Loucy (cell line): ENCODE measurements at regions not wholly inside any gene's neighbourhood (a gene's known extent, or its start where the extent isn't known, plus 50 kb on each side); places are given as distances from the start of the nearest gene placed in this dataset.

Experiments
- H2AFZ ChIP-seq: fragments of 200-600 bp; sonication (generic); 2 replicates; pipeline ENCODE4 v1.6.0; 2016; ENCODE audit warnings: antibody characterized with exemption, mild to moderate bottlenecking, low read length, moderate library complexity
- H3F3A ChIP-seq: fragments of 200-600 bp; 2 replicates; pipeline ENCODE4 v1.6.0; 2016; ENCODE audit warnings: antibody characterized with exemption, low read depth, mild to moderate bottlenecking
- H3K27me3 ChIP-seq: fragments of 200-600 bp; sonication (generic); 2 replicates; pipeline ENCODE4 v1.6.1; 2014; ENCODE audit warnings: low read length, mild to moderate bottlenecking; ENCODE audit not compliant: insufficient read depth, poor library complexity, severe bottlenecking
- H3K36me3 ChIP-seq: fragments of 200-600 bp; sonication (generic); 2 replicates; pipeline ENCODE4 v1.6.1; 2016; ENCODE audit warnings: low read length; ENCODE audit not compliant: insufficient read depth
- H3K4me1 ChIP-seq: fragments of 200-600 bp; sonication (generic); 2 replicates; pipeline ENCODE4 v1.5.1; 2014; ENCODE audit warnings: low read length, mild to moderate bottlenecking; ENCODE audit not compliant: insufficient read depth, poor library complexity, severe bottlenecking
- H3K4me2 ChIP-seq: fragments of 200-600 bp; sonication (generic); 2 replicates; pipeline ENCODE4 v1.6.0; 2014; ENCODE audit warnings: antibody characterized with exemption, low read length, low read depth, mild to moderate bottlenecking; ENCODE audit not compliant: poor library complexity, severe bottlenecking
- H3K4me3 ChIP-seq: fragments of 200-600 bp; sonication (generic); 2 replicates; pipeline ENCODE4 v1.5.1; 2014; ENCODE audit warnings: low read length, mild to moderate bottlenecking, mixed read lengths; ENCODE audit not compliant: poor library complexity, severe bottlenecking
- H3K79me2 ChIP-seq: fragments of 200-600 bp; sonication (generic); 2 replicates; pipeline ENCODE4 v1.6.1; 2014; ENCODE audit warnings: low read length; ENCODE audit not compliant: insufficient read depth
- H3K9ac ChIP-seq: fragments of 200-600 bp; sonication (generic); 2 replicates; pipeline ENCODE4 v1.6.0; 2014; ENCODE audit warnings: mild to moderate bottlenecking, low read depth, low read length, moderate library complexity; ENCODE audit not compliant: poor library complexity, severe bottlenecking
- H3K9me2 ChIP-seq: fragments of 200-600 bp; sonication (generic); replicated peaks from 2 replicates; pipeline ENCODE4 v1.6.1; 2016; ENCODE audit warnings: low read depth, low read length, mixed read lengths
- H3K9me3 ChIP-seq: fragments of 200-600 bp; sonication (generic); 2 replicates; pipeline ENCODE4 v1.6.1; 2014; ENCODE audit warnings: mild to moderate bottlenecking, antibody characterized with exemption, low read length, low read depth; ENCODE audit not compliant: insufficient read depth
- H4K20me1 ChIP-seq: fragments of 200-600 bp; sonication (generic); 2 replicates; pipeline ENCODE4 v1.6.0; 2014; ENCODE audit warnings: antibody characterized with exemption, low read length, mild to moderate bottlenecking; ENCODE audit not compliant: insufficient read depth, poor library complexity, severe bottlenecking
- EZH2phosphoT487 ChIP-seq: fragments of 200-600 bp; IDR thresholded peaks from 2 replicates; pipeline ENCODE4 v1.6.1; 2018; ENCODE audit warnings: antibody characterized with exemption, mild to moderate bottlenecking, moderate library complexity, borderline replicate concordance
- TF ChIP-seq, protein P1 (sequence below): fragments of 200-600 bp; sonication (generic); conservative IDR thresholded peaks from 2 replicates; pipeline ENCODE4 v1.5.1; 2014; ENCODE audit warnings: mild to moderate bottlenecking, antibody characterized with exemption, low read length

DNA sequence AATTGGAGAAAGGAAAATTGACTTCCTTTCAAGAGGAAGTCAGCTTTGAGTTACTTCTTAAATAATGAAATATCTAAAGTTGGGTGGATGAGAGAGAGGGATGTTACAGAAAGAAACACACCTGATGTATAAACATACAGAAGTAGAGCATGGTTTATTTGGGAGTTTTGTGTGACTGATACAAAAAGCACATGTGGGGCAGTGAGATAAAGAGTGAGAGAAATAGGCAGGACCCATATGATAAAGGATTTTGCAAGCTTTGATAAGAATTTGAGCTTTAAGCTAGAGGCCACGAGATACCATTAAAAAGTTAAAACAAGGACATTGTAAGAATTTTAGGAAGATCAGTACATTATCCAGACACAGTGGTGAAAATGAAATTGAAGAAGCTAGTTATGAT is 263.3 kb upstream of the GPRIN3 start:
- Histone ChIP-seq H4K20me1 (no peaks in the 10 kb centered on the region), H3K27me3 (no peaks in the 10 kb centered on the region), H3K4me3 (no peak overlapping the region), H3K36me3 (no peaks in the 10 kb centered on the region), H2AFZ (no peak overlapping the region), H3K4me2 (no peak overlapping the region), H3F3A (no peaks in the 10 kb centered on the region), H3K4me1 (no peaks in the 10 kb centered on the region), H3K9me2 (no peaks in the 10 kb centered on the region), H3K9me3 (no peaks in the 10 kb centered on the region), H3K79me2 (no peaks in the 10 kb centered on the region), H3K9ac (no peak overlapping the region)
- no peak for TF ChIP-seq EZH2phosphoT487
- TF ChIP-seq, protein P1, sequence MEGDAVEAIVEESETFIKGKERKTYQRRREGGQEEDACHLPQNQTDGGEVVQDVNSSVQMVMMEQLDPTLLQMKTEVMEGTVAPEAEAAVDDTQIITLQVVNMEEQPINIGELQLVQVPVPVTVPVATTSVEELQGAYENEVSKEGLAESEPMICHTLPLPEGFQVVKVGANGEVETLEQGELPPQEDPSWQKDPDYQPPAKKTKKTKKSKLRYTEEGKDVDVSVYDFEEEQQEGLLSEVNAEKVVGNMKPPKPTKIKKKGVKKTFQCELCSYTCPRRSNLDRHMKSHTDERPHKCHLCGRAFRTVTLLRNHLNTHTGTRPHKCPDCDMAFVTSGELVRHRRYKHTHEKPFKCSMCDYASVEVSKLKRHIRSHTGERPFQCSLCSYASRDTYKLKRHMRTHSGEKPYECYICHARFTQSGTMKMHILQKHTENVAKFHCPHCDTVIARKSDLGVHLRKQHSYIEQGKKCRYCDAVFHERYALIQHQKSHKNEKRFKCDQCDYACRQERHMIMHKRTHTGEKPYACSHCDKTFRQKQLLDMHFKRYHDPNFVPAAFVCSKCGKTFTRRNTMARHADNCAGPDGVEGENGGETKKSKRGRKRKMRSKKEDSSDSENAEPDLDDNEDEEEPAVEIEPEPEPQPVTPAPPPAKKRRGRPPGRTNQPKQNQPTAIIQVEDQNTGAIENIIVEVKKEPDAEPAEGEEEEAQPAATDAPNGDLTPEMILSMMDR: no peak

DNA sequence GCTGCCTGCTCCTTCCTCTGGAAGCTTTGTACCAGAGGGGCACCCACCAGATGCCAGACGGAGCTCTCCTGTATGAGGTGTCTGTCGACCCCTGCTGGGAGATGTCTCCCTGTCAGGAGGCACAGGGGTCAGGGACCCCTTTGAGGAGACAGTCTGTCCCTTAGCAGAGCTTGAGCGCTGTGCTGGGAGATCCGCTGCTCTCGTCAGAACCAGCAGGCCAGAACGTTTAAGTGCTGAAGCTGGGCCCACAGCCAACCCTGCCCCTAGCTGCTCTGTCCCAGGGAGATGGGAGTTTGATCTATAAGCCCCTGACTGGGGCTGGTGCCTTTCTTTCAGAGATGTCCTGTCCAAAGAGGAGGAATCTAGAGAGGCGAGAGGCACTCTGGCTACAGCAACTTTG is 260.3 kb upstream of the GPRIN3 start:
- Histone ChIP-seq H3K4me3 (no peak overlapping the region), H4K20me1 (no peaks in the 10 kb centered on the region), H3K4me2 (no peak overlapping the region), H3K27me3 (no peaks in the 10 kb centered on the region), H3K79me2 (no peaks in the 10 kb centered on the region), H3K9me2 (no peaks in the 10 kb centered on the region), H3F3A (no peaks in the 10 kb centered on the region), H3K36me3 (no peaks in the 10 kb centered on the region), H3K4me1 (no peaks in the 10 kb centered on the region), H3K9me3 (no peaks in the 10 kb centered on the region), H3K9ac (no peak overlapping the region), H2AFZ (no peak overlapping the region)
- TF ChIP-seq EZH2phosphoT487: no peak
- TF ChIP-seq, protein P1: no peak

DNA sequence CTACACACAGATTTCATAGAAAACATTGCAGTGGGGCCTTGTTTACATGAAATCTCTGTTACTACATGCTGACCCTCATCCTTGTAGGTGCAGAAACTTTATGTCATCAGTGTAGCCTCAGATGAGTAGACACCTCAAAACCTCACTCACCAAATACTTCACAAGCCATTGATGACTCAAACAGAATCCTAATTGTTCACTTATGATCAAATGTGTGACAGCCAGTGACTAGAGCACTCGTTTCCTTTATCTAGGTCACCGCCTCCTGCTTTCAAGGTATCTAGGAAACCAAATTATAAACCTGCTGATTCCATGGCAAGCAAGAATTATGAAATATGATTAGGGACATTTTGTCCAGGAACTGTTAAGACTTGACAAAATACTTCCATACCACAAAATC is 255.8 kb upstream of the GPRIN3 start:
- H2AFZ ChIP-seq: no peak overlapping the region

More for the DNA sequence above, 255.8 kb upstream of the GPRIN3 start:
- no peaks in the 10 kb centered on the region for H3K27me3 ChIP-seq
- H3K9me2 ChIP-seq: no peaks in the 10 kb centered on the region
- H3K4me3 ChIP-seq: no peak overlapping the region
- no peaks in the 10 kb centered on the region for H4K20me1 ChIP-seq
- no peaks in the 10 kb centered on the region for H3K36me3 ChIP-seq
- no peaks in the 10 kb centered on the region for H3K4me1 ChIP-seq
- no peak overlapping the region for H3K4me2 ChIP-seq
- no peak for TF ChIP-seq EZH2phosphoT487
- TF ChIP-seq, protein P1: no peak
- H3K9me3 ChIP-seq: no peaks in the 10 kb centered on the region
- no peaks in the 10 kb centered on the region for H3F3A ChIP-seq
- H3K9ac ChIP-seq: no peak overlapping the region
- no peaks in the 10 kb centered on the region for H3K79me2 ChIP-seq
